GM12872 (cell line): ENCODE measurements at regions not wholly inside any gene's neighbourhood (a gene's known extent, or its start where the extent isn't known, plus 50 kb on each side); places are given as distances from the start of the nearest gene placed in this dataset.

Source experiments
- CTCF ChIP-seq: IDR thresholded peaks from 3 replicates; pipeline ENCODE4 v1.5.1; 2011; ENCODE audit warnings: low read depth, mild to moderate bottlenecking, low read length, moderate library complexity; ENCODE audit not compliant: insufficient read depth

GRCh38 chr7:84368122-84368521 lies 173.5 kb upstream of the SEMA3A start:
- TF ChIP-seq CTCF, result no peak

- TF ChIP-seq CTCF, result no peak
Measured at GRCh38 chr7:84364708-84365107, 170.1 kb upstream of the SEMA3A start.

- no peak for TF ChIP-seq CTCF
Measured at GRCh38 chr7:84363741-84364140, 169.2 kb upstream of the SEMA3A start.

GRCh38 chr7:84362828-84363227 lies 168.2 kb upstream of the SEMA3A start:
- no peak for TF ChIP-seq CTCF

- no peak for TF ChIP-seq CTCF
Measured at GRCh38 chr7:84362360-84362759, 167.8 kb upstream of the SEMA3A start.

GRCh38 chr7:84354866-84355265 lies 160.3 kb upstream of the SEMA3A start:
- no peak for TF ChIP-seq CTCF

- TF ChIP-seq CTCF, result no peak
Measured at GRCh38 chr7:84354030-84354429, 159.4 kb upstream of the SEMA3A start.

GRCh38 chr7:84339306-84339705 lies 144.7 kb upstream of the SEMA3A start:
- no peak for TF ChIP-seq CTCF
